ENCODE measurements at regions not wholly inside any gene's neighbourhood (a gene's known extent, or its start where the extent isn't known, plus 50 kb on each side); places are given as distances from the start of the nearest gene placed in this dataset.

- intact Hi-C loops (cut with DNase I; ENCODE audit: low total_unique reads), result no loop called here
- Histone ChIP-seq H3K27ac (no peak overlapping the region), H3K27me3 (replicated peaks in 1 of 7) (no peaks in the 10 kb centered on the region), H3K4me3 (no peak overlapping the region), H3K9me3 (no peaks in the 10 kb centered on the region), H3K36me3 (no peaks in the 10 kb centered on the region), H3K4me1 (peaks cover 0 to 14% (median 4%) of the 10 kb centered on the region in 6 donors)
- WGBS, 5 donors, result 25 to 38% (median 32%) methylated on average over 5 of the region's 5 CpGs
- DNase-seq, result no peak
- TF ChIP-seq CTCF (IDR thresholded peaks at IDR 0.05 in 8 of 11, conservative IDR thresholded peaks at IDR 0.05 in 3 of 11), result no peak
- TF ChIP-seq POLR2AphosphoS5 (IDR thresholded peaks at IDR 0.05), result no peak
- no peak for TF ChIP-seq POLR2A (IDR thresholded peaks at IDR 0.05)
Measured at GRCh38 chr9:104984121-104984520, 56.2 kb upstream of the ABCA1 start.

- 60 to 73% (median 65%) methylated on average over 2 of the region's 2 CpGs for WGBS, 5 donors
- Histone ChIP-seq H3K4me3 (no peak overlapping the region), H3K36me3 (no peaks in the 10 kb centered on the region), H3K4me1 (peaks cover 0 to 19% (median 4%) of the 10 kb centered on the region in 6 donors), H3K27ac (no peak overlapping the region), H3K27me3 (replicated peaks in 1 of 7) (no peaks in the 10 kb centered on the region), H3K9me3 (no peaks in the 10 kb centered on the region)
- intact Hi-C loops (cut with DNase I; ENCODE audit: low total_unique reads), result no loop called here
- no peak for TF ChIP-seq POLR2A (IDR thresholded peaks at IDR 0.05)
- no peak for TF ChIP-seq CTCF (IDR thresholded peaks at IDR 0.05 in 8 of 11, conservative IDR thresholded peaks at IDR 0.05 in 3 of 11)
- no peak for TF ChIP-seq POLR2AphosphoS5 (IDR thresholded peaks at IDR 0.05)
- DNase-seq, result no peak
Measured at GRCh38 chr9:104984542-104984941, 56.6 kb upstream of the ABCA1 start.

GRCh38 chr9:104984948-104985347, 57.0 kb upstream of the ABCA1 start:
- intact Hi-C loops (cut with DNase I; ENCODE audit: low total_unique reads), result no loop called here
- H3K4me1 ChIP-seq, result peaks cover 0 to 23% (median 6%) of the 10 kb centered on the region in 6 donors
- TF ChIP-seq POLR2AphosphoS5 (IDR thresholded peaks at IDR 0.05), result no peak
- no peak for TF ChIP-seq POLR2A (IDR thresholded peaks at IDR 0.05)
- no peak for TF ChIP-seq CTCF (IDR thresholded peaks at IDR 0.05 in 8 of 11, conservative IDR thresholded peaks at IDR 0.05 in 3 of 11)
- H3K27me3 ChIP-seq (replicated peaks in 1 of 7), result no peaks in the 10 kb centered on the region
- no peak overlapping the region for H3K4me3 ChIP-seq
- WGBS, 5 donors, result 71 to 86% (median 86%) methylated on average over 2 of the region's 2 CpGs
- H3K27ac ChIP-seq, result no peak overlapping the region
- DNase-seq, result no peak
- H3K9me3 ChIP-seq, result no peaks in the 10 kb centered on the region
- H3K36me3 ChIP-seq, result no peaks in the 10 kb centered on the region

GRCh38 chr9:104986096-104986495, 58.1 kb upstream of the ABCA1 start:
- DNase-seq, result no peak
- no peaks in the 10 kb centered on the region for H3K36me3 ChIP-seq
- WGBS, 5 donors, result 53 to 74% (median 71%) methylated on average over 3 of the region's 3 CpGs
- no peaks in the 10 kb centered on the region for H3K9me3 ChIP-seq
- no peaks in the 10 kb centered on the region for H3K27me3 ChIP-seq (replicated peaks in 1 of 7)
- no peak overlapping the region for H3K27ac ChIP-seq
- intact Hi-C loops (cut with DNase I; ENCODE audit: low total_unique reads), result no loop called here
- TF ChIP-seq POLR2AphosphoS5 (IDR thresholded peaks at IDR 0.05), result no peak
- TF ChIP-seq CTCF (IDR thresholded peaks at IDR 0.05 in 8 of 11, conservative IDR thresholded peaks at IDR 0.05 in 3 of 11), result no peak
- TF ChIP-seq POLR2A (IDR thresholded peaks at IDR 0.05), result no peak
- peaks cover 11 to 34% (median 18%) of the 10 kb centered on the region in 6 donors for H3K4me1 ChIP-seq
- no peak overlapping the region for H3K4me3 ChIP-seq
